K562 (cell line): ENCODE measurements at regions not wholly inside any gene's neighbourhood (a gene's known extent, or its start where the extent isn't known, plus 50 kb on each side); places are given as distances from the start of the nearest gene placed in this dataset.

Experiments
- CBX5 ChIP-seq: IDR thresholded peaks from 2 replicates; pipeline ENCODE4 v1.6.1; 2014; ENCODE audit warnings: low read depth, borderline replicate concordance
- EZH2 ChIP-seq: IDR thresholded peaks from 2 replicates; pipeline ENCODE4 v1.6.1; 2012; ENCODE audit warnings: low read depth, mild to moderate bottlenecking, inconsistent platforms, low read length, borderline replicate concordance
- IFI16 ChIP-seq: fragments of 250-450 bp; sonication (Bioruptor Pico); IDR thresholded peaks from 2 replicates; pipeline ENCODE4 v2.1.2; 2022; ENCODE audit warnings: mild to moderate bottlenecking, inconsistent platforms
- NRF1 ChIP-seq, 2 experiments: fragments of 450-650 bp; IDR thresholded peaks in 1 of 2; conservative IDR thresholded peaks in 1 of 2; 2 replicates each; pipeline ENCODE4 v1.6.1; 2014; ENCODE audit warnings: mild to moderate bottlenecking in 2 of 2
- STAG1 ChIP-seq: sonication (generic); formaldehyde crosslinking; IDR thresholded peaks from 2 replicates; pipeline ENCODE4 v1.5.0; 2020; ENCODE audit warnings: missing genetic modification reagents, borderline replicate concordance
- TAL1 ChIP-seq: fragments of 450-650 bp; IDR thresholded peaks from 2 replicates; pipeline ENCODE4 v1.6.1; 2016; ENCODE audit warnings: mild to moderate bottlenecking
- ZBTB8A ChIP-seq: fragments of 450-650 bp; IDR thresholded peaks from 2 replicates; pipeline ENCODE4 v1.6.1; 2018; ENCODE audit warnings: mild to moderate bottlenecking, moderate library complexity; ENCODE audit not compliant: partially characterized antibody
- TF ChIP-seq, protein P1 (sequence below), 3 experiments: IDR thresholded peaks in 2 of 3; conservative IDR thresholded peaks in 1 of 3; 2 replicates each; pipeline ENCODE4 v1.5.1; 2011 to 2012; ENCODE audit warnings: low read length in 3 of 3, mild to moderate bottlenecking in 3 of 3, control low read depth in 2 of 3, improper control_type of control experiment in 1 of 3, inconsistent platforms in 1 of 3, low read depth in 1 of 3, mixed read lengths in 1 of 3, moderate library complexity in 1 of 3; ENCODE audit not compliant: insufficient read depth in 2 of 3
- TF ChIP-seq, protein P2 (sequence below): sonication (generic); formaldehyde crosslinking; IDR thresholded peaks from 2 replicates; pipeline ENCODE4 v1.8.0; 2022; ENCODE audit warnings: mild to moderate bottlenecking, missing genetic modification reagents

DNA sequence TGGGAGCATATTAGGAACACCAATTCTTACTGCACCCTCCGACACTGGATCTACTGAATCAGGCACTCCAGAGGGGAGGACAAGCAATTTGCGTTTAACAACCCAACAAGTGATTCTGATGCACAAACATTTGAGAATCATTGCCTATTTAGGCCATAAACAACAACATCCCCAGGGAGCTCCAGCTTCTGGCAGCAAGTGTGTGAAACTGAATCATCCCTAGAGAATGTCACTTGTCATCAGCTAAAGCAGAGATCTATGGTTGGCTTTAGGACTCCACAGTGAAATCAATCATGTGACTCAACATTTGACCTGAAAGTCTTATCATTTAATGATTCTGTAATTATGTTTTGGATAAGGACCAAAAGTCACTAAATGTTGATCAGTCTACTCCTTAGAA lies 505.0 kb upstream of the FLRT2 start:
- TF ChIP-seq TAL1 = no peak
- no peak for TF ChIP-seq IFI16
- TF ChIP-seq, protein P1, sequence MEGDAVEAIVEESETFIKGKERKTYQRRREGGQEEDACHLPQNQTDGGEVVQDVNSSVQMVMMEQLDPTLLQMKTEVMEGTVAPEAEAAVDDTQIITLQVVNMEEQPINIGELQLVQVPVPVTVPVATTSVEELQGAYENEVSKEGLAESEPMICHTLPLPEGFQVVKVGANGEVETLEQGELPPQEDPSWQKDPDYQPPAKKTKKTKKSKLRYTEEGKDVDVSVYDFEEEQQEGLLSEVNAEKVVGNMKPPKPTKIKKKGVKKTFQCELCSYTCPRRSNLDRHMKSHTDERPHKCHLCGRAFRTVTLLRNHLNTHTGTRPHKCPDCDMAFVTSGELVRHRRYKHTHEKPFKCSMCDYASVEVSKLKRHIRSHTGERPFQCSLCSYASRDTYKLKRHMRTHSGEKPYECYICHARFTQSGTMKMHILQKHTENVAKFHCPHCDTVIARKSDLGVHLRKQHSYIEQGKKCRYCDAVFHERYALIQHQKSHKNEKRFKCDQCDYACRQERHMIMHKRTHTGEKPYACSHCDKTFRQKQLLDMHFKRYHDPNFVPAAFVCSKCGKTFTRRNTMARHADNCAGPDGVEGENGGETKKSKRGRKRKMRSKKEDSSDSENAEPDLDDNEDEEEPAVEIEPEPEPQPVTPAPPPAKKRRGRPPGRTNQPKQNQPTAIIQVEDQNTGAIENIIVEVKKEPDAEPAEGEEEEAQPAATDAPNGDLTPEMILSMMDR (IDR thresholded peaks at IDR 0.05 in 2 of 3, conservative IDR thresholded peaks at IDR 0.05 in 1 of 3; ENCODE audit: insufficient read depth in 2 of 3, low read depth in 1 of 3, low read length in 3 of 3) = no peak
- no peak for TF ChIP-seq ZBTB8A
- no peak for TF ChIP-seq CBX5
- no peak for TF ChIP-seq EZH2
- no peak for TF ChIP-seq NRF1 (conservative IDR thresholded peaks at IDR 0.05 in 1 of 2, IDR thresholded peaks at IDR 0.05 in 1 of 2)
- no peak for TF ChIP-seq STAG1 (CRISPR knock-in tag)
- TF ChIP-seq, protein P2, sequence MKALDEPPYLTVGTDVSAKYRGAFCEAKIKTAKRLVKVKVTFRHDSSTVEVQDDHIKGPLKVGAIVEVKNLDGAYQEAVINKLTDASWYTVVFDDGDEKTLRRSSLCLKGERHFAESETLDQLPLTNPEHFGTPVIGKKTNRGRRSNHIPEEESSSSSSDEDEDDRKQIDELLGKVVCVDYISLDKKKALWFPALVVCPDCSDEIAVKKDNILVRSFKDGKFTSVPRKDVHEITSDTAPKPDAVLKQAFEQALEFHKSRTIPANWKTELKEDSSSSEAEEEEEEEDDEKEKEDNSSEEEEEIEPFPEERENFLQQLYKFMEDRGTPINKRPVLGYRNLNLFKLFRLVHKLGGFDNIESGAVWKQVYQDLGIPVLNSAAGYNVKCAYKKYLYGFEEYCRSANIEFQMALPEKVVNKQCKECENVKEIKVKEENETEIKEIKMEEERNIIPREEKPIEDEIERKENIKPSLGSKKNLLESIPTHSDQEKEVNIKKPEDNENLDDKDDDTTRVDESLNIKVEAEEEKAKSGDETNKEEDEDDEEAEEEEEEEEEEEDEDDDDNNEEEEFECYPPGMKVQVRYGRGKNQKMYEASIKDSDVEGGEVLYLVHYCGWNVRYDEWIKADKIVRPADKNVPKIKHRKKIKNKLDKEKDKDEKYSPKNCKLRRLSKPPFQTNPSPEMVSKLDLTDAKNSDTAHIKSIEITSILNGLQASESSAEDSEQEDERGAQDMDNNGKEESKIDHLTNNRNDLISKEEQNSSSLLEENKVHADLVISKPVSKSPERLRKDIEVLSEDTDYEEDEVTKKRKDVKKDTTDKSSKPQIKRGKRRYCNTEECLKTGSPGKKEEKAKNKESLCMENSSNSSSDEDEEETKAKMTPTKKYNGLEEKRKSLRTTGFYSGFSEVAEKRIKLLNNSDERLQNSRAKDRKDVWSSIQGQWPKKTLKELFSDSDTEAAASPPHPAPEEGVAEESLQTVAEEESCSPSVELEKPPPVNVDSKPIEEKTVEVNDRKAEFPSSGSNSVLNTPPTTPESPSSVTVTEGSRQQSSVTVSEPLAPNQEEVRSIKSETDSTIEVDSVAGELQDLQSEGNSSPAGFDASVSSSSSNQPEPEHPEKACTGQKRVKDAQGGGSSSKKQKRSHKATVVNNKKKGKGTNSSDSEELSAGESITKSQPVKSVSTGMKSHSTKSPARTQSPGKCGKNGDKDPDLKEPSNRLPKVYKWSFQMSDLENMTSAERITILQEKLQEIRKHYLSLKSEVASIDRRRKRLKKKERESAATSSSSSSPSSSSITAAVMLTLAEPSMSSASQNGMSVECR = no peak
